Colonic mucosa (tissue), 4 donors: ENCODE measurements at regions not wholly inside any gene's neighbourhood (a gene's known extent, or its start where the extent isn't known, plus 50 kb on each side); places are given as distances from the start of the nearest gene placed in this dataset.
A peak's percentile ranks its signal among the peaks of the same experiment; 100 is the strongest.

Experiments
- DNase-seq: peaks from one replicate; pipeline ENCODE4 v3.0.0-alpha.2; 2020
- H3K27ac ChIP-seq: fragments of 200-600 bp; one replicate; pipeline ENCODE4 v1.8.0; 2021
- H3K27me3 ChIP-seq: fragments of 200-600 bp; one replicate; pipeline ENCODE4 v1.8.0; 2021
- H3K36me3 ChIP-seq: fragments of 200-600 bp; one replicate; pipeline ENCODE4 v1.8.0; 2021
- H3K4me1 ChIP-seq: fragments of 200-600 bp; one replicate; pipeline ENCODE4 v1.8.0; 2021; ENCODE audit warnings: mild to moderate bottlenecking
- H3K4me3 ChIP-seq: fragments of 200-600 bp; one replicate; pipeline ENCODE4 v1.8.0; 2021
- H3K9ac ChIP-seq, 2 donors: one replicate each; pipeline ENCODE4 v1.7.0; 2013; ENCODE audit warnings: control low read depth in 2 of 2, low read depth in 2 of 2, low read length in 2 of 2
- H3K9me3 ChIP-seq: fragments of 200-600 bp; one replicate; pipeline ENCODE4 v1.8.0; 2021
- intact Hi-C: fragments of 100-400 bp; cut with DNase I; formaldehyde crosslinking; loops from one replicate; pipeline ENCODE4 v1.14.1; 2022
- TF ChIP-seq, protein P1 (sequence below): fragments of 200-600 bp; IDR thresholded peaks from one replicate; pipeline ENCODE4 v1.8.0; 2022; ENCODE audit warnings: antibody characterized with exemption, mild to moderate bottlenecking
- donor health status: healthy.
- donor health status: DM: no; HTN: no; CAD: no.
- donor health status: DM: no; HTN: no; CAD: no.

GRCh38 chr1:30809514-30810263 is 52.1 kb upstream of the LAPTM5 start:
- TF ChIP-seq, protein P1, sequence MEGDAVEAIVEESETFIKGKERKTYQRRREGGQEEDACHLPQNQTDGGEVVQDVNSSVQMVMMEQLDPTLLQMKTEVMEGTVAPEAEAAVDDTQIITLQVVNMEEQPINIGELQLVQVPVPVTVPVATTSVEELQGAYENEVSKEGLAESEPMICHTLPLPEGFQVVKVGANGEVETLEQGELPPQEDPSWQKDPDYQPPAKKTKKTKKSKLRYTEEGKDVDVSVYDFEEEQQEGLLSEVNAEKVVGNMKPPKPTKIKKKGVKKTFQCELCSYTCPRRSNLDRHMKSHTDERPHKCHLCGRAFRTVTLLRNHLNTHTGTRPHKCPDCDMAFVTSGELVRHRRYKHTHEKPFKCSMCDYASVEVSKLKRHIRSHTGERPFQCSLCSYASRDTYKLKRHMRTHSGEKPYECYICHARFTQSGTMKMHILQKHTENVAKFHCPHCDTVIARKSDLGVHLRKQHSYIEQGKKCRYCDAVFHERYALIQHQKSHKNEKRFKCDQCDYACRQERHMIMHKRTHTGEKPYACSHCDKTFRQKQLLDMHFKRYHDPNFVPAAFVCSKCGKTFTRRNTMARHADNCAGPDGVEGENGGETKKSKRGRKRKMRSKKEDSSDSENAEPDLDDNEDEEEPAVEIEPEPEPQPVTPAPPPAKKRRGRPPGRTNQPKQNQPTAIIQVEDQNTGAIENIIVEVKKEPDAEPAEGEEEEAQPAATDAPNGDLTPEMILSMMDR: no peak
- Histone ChIP-seq H3K9me3 (no peaks in the 10 kb centered on the region), H3K36me3 (no peaks in the 10 kb centered on the region), H3K27me3 (peaks cover 5% of the 10 kb centered on the region), H3K4me1 (no peaks in the 10 kb centered on the region), H3K27ac (peak overlapping the region; percentile 30), H3K9ac (no peak overlapping the region), H3K4me3 (no peak overlapping the region)
- no peak for DNase-seq
- intact Hi-C loops: no loop called here

GRCh38 chr1:30808067-30808662 is 50.6 kb upstream of the LAPTM5 start:
- TF ChIP-seq, protein P1: no peak

DNA sequence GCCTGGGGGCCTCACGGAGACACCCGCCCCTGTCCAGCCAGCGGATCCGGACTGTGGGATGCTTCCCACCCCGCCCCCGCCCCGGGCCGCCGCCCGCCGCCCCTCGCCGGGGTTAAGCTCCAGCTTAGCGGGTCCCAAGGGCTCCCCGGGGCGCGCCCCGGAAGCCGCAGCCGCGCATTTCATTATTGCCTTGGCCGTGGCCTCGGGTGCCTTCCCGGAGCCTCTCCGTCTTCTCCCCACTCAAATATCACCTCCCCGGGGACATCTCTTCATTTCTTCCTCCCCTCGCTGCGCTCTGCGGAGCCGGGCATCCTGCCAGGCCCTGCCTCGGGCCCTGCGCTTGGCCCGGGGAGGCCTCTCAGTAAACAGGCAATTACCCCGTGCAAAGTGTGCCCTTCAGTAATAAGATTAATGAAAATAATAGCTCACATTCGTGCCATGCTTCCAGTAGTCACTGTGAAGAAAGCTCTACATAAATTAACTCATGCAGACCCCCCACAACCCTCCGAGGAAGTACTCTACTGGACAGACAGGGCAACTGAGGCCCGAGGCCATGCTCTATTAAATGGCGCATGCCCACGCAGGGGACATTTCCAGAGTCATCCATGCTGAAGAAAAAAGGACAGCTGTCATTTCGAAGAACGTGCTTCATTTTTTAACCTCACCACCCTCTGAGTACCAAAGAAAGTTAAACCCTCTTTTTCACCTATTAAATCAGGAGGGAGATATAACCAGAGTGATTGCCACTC is 49.9 kb upstream of the LAPTM5 start:
- no peak overlapping the region for H3K4me3 ChIP-seq
- intact Hi-C loops: no loop called here
- H3K9me3 ChIP-seq: no peaks in the 10 kb centered on the region
- no peaks in the 10 kb centered on the region for H3K4me1 ChIP-seq
- H3K9ac ChIP-seq: no peak overlapping the region
- DNase-seq: no peak
- H3K27ac ChIP-seq: no peak overlapping the region
- no peaks in the 10 kb centered on the region for H3K36me3 ChIP-seq
- H3K27me3 ChIP-seq: peaks cover 5% of the 10 kb centered on the region
- TF ChIP-seq, protein P1: no peak

More at GRCh38 chr1:30808067-30808662, 50.6 kb upstream of the LAPTM5 start:
- no peak overlapping the region for H3K9ac ChIP-seq
- no peaks in the 10 kb centered on the region for H3K36me3 ChIP-seq
- no peak overlapping the region for H3K27ac ChIP-seq
- intact Hi-C loops: no loop called here
- H3K9me3 ChIP-seq: no peaks in the 10 kb centered on the region
- no peaks in the 10 kb centered on the region for H3K4me1 ChIP-seq
- no peak for DNase-seq
- H3K4me3 ChIP-seq: no peak overlapping the region
- H3K27me3 ChIP-seq: peaks cover 5% of the 10 kb centered on the region
